OCI-M2 (cell line): ENCODE measurements at regions not wholly inside any gene's neighbourhood (a gene's known extent, or its start where the extent isn't known, plus 50 kb on each side); places are given as distances from the start of the nearest gene placed in this dataset.
"Not testable (repeated sequence)": the region's sequence is repeated elsewhere in the genome, so short reads cannot be mapped to it uniquely, and the experiment has no call there.

Experiments used
- DNase-seq: peaks from one replicate; lab custom pipeline; 2025; ENCODE audit not compliant: unreplicated experiment; lab: John Stamatoyannopoulos, UW

- DNase-seq: no peak
Measured at GRCh38 chr6:77326029-77326428, 137.3 kb downstream of the HTR1B start.

GRCh38 chr6:77324866-77325265 is 138.4 kb downstream of the HTR1B start:
- no peak for DNase-seq

GRCh38 chr6:77322604-77323003 is 140.7 kb downstream of the HTR1B start:
- DNase-seq: no peak

- no peak for DNase-seq
Measured at GRCh38 chr6:77318256-77318655, 145.0 kb downstream of the HTR1B start.

GRCh38 chr6:77313595-77313994 is 149.7 kb downstream of the HTR1B start:
- no peak for DNase-seq

- no peak for DNase-seq
Measured at GRCh38 chr6:77299931-77300330, 163.4 kb downstream of the HTR1B start.

GRCh38 chr6:77298283-77298682 is 165.0 kb downstream of the HTR1B start:
- DNase-seq: no peak

GRCh38 chr6:77292564-77293546 is 170.4 kb downstream of the HTR1B start:
- no peak for DNase-seq

- DNase-seq: no peak
Measured at GRCh38 chr6:77290798-77291197, 172.5 kb downstream of the HTR1B start.

GRCh38 chr6:77286541-77286940 is 176.8 kb downstream of the HTR1B start:
- DNase-seq: no peak

- no peak for DNase-seq
Measured at GRCh38 chr6:77273929-77274328, 189.4 kb downstream of the HTR1B start.

GRCh38 chr6:77264970-77265369 is 198.3 kb downstream of the HTR1B start:
- DNase-seq: no peak

- DNase-seq: no peak
Measured at GRCh38 chr6:77263003-77263402, 200.3 kb downstream of the HTR1B start.

GRCh38 chr6:77251801-77252200 is 211.5 kb downstream of the HTR1B start:
- not testable (repeated sequence) for DNase-seq

GRCh38 chr6:77249560-77249959 is 213.7 kb downstream of the HTR1B start:
- no peak for DNase-seq

- DNase-seq: no peak
Measured at GRCh38 chr6:77245026-77245425, 218.3 kb downstream of the HTR1B start.

- DNase-seq: no peak
Measured at GRCh38 chr6:77231438-77232305, 231.6 kb downstream of the HTR1B start.

- no peak for DNase-seq
Measured at GRCh38 chr6:77228279-77228678, 235.0 kb downstream of the HTR1B start.

- DNase-seq: no peak
Measured at GRCh38 chr6:77217896-77218295, 245.4 kb downstream of the HTR1B start.

GRCh38 chr6:77205936-77206335 is 257.4 kb downstream of the HTR1B start:
- DNase-seq: no peak

GRCh38 chr6:77204555-77204954 is 258.7 kb downstream of the HTR1B start:
- no peak for DNase-seq

- DNase-seq: no peak
Measured at GRCh38 chr6:77183447-77183846, 279.8 kb downstream of the HTR1B start.
